ENCODE measurements at regions not wholly inside any gene's neighbourhood (a gene's known extent, or its start where the extent isn't known, plus 50 kb on each side); places are given as distances from the start of the nearest gene placed in this dataset.

DNA sequence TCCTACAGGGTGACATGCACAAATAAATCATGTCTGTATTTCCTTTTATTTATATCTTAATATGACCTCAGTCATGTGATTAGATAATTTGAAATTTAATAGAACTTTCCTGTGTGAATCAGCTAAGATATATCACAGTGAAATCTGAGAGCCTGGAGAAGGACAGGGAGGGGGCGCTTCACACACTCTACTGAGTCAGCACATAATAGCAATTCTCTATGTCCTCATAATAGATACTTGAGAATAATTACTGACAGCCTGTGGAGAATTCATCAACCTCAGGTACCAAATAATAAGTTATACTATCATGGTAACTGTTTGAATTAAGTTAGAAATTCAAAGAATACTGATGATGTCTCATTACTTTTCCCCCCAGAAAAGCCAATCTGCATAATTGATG, 98.0 kb upstream of the SLC10A2 start:
- TF ChIP-seq CTCF (IDR thresholded peaks at IDR 0.05) = no peak
- no peak for TF ChIP-seq POLR2A (IDR thresholded peaks at IDR 0.05)
